EH (cell line): ENCODE measurements at regions not wholly inside any gene's neighbourhood (a gene's known extent, or its start where the extent isn't known, plus 50 kb on each side); places are given as distances from the start of the nearest gene placed in this dataset.

ENCODE experiments used
- DNase-seq: peaks from one replicate; pipeline ENCODE4 v3.0.0-alpha.2; 2015; ENCODE audit warnings: low read depth

GRCh38 chr14:85978582-85979250 lies 448.8 kb downstream of the FLRT2 start:
- DNase-seq: no peak

- DNase-seq: no peak
Observed at GRCh38 chr14:85974602-85975001, 444.7 kb downstream of the FLRT2 start.

GRCh38 chr14:85963486-85963885 lies 433.5 kb downstream of the FLRT2 start:
- no peak for DNase-seq

- no peak for DNase-seq
Observed at GRCh38 chr14:85960756-85961155, 430.8 kb downstream of the FLRT2 start.

- DNase-seq: no peak
Observed at GRCh38 chr14:85959063-85959462, 429.1 kb downstream of the FLRT2 start.

- no peak for DNase-seq
Observed at GRCh38 chr14:85958069-85958468, 428.1 kb downstream of the FLRT2 start.

- no peak for DNase-seq
Observed at GRCh38 chr14:85953265-85953664, 423.3 kb downstream of the FLRT2 start.

- DNase-seq: no peak
Observed at GRCh38 chr14:85948153-85948552, 418.2 kb downstream of the FLRT2 start.

- DNase-seq: no peak
Observed at GRCh38 chr14:85947461-85948139, 417.7 kb downstream of the FLRT2 start.

GRCh38 chr14:85943192-85943591 lies 413.2 kb downstream of the FLRT2 start:
- no peak for DNase-seq

GRCh38 chr14:85934886-85935254 lies 404.9 kb downstream of the FLRT2 start:
- DNase-seq: no peak

GRCh38 chr14:85934123-85934885 lies 404.4 kb downstream of the FLRT2 start:
- peak; percentile 18 for DNase-seq

GRCh38 chr14:85921241-85921640 lies 391.3 kb downstream of the FLRT2 start:
- DNase-seq: no peak

- no peak for DNase-seq
Observed at GRCh38 chr14:85917716-85918115, 387.8 kb downstream of the FLRT2 start.

- DNase-seq: no peak
Observed at GRCh38 chr14:85915711-85916110, 385.8 kb downstream of the FLRT2 start.

- no peak for DNase-seq
Observed at GRCh38 chr14:85912141-85912540, 382.2 kb downstream of the FLRT2 start.

GRCh38 chr14:85911044-85911443 lies 381.1 kb downstream of the FLRT2 start:
- DNase-seq: no peak

GRCh38 chr14:85909581-85909980 lies 379.6 kb downstream of the FLRT2 start:
- no peak for DNase-seq

GRCh38 chr14:85907536-85907935 lies 377.6 kb downstream of the FLRT2 start:
- DNase-seq: no peak

- DNase-seq: no peak
Observed at GRCh38 chr14:85897808-85898207, 367.9 kb downstream of the FLRT2 start.

- no peak for DNase-seq
Observed at GRCh38 chr14:85895603-85896002, 365.7 kb downstream of the FLRT2 start.

GRCh38 chr14:85892251-85892650 lies 362.3 kb downstream of the FLRT2 start:
- DNase-seq: no peak

GRCh38 chr14:85883966-85884365 lies 354.0 kb downstream of the FLRT2 start:
- DNase-seq: no peak
